ENCODE measurements at regions not wholly inside any gene's neighbourhood (a gene's known extent, or its start where the extent isn't known, plus 50 kb on each side); places are given as distances from the start of the nearest gene placed in this dataset.

- Histone ChIP-seq H3K36me3 (no peaks in the 10 kb centered on the region), H3K4me3 (no peak overlapping the region), H3K27me3 (no peaks in the 10 kb centered on the region), H3K9me3 (replicated peaks) (no peaks in the 10 kb centered on the region), H3K4me1 (no peaks in the 10 kb centered on the region), H3K27ac (no peak overlapping the region)
- no peak for DNase-seq
These were observed 64.9 kb upstream of the NPY2R start for GRCh38 chr4:155143512-155143911.

All from SJCRH30 (cell line).